ENCODE measurements at regions not wholly inside any gene's neighbourhood (a gene's known extent, or its start where the extent isn't known, plus 50 kb on each side); places are given as distances from the start of the nearest gene placed in this dataset.
"Not testable (repeated sequence)": the region's sequence is repeated elsewhere in the genome, so short reads cannot be mapped to it uniquely, and the experiment has no call there.

- DNase-seq (ENCODE audit: low spot score), result no peak
Measured at GRCh38 chr11:90764691-90765090, 541.8 kb upstream of the CHORDC1 start.

- DNase-seq (ENCODE audit: low spot score), result no peak
Measured at GRCh38 chr11:90757849-90758494, 535.1 kb upstream of the CHORDC1 start.

- no peak for DNase-seq (ENCODE audit: low spot score)
Measured at GRCh38 chr11:90756617-90757016, 533.8 kb upstream of the CHORDC1 start.

GRCh38 chr11:90753546-90753945 lies 530.7 kb upstream of the CHORDC1 start:
- no peak for DNase-seq (ENCODE audit: low spot score)

GRCh38 chr11:90747057-90747456 lies 524.2 kb upstream of the CHORDC1 start:
- DNase-seq (ENCODE audit: low spot score), result no peak

- DNase-seq (ENCODE audit: low spot score), result no peak
Measured at GRCh38 chr11:90744169-90744568, 521.3 kb upstream of the CHORDC1 start.

- DNase-seq (ENCODE audit: low spot score), result no peak
Measured at GRCh38 chr11:90738799-90739198, 516.0 kb upstream of the CHORDC1 start.

GRCh38 chr11:90737444-90738050 lies 514.7 kb upstream of the CHORDC1 start:
- no peak for DNase-seq (ENCODE audit: low spot score)

- no peak for DNase-seq (ENCODE audit: low spot score)
Measured at GRCh38 chr11:90732486-90732885, 509.6 kb upstream of the CHORDC1 start.

- no peak for DNase-seq (ENCODE audit: low spot score)
Measured at GRCh38 chr11:90723475-90723874, 500.6 kb upstream of the CHORDC1 start.

GRCh38 chr11:90722552-90723190 lies 499.8 kb upstream of the CHORDC1 start:
- DNase-seq (ENCODE audit: low spot score), result no peak

- DNase-seq (ENCODE audit: low spot score), result no peak
Measured at GRCh38 chr11:90717522-90717921, 494.7 kb upstream of the CHORDC1 start.

- no peak for DNase-seq (ENCODE audit: low spot score)
Measured at GRCh38 chr11:90705661-90706060, 482.8 kb upstream of the CHORDC1 start.

- DNase-seq (ENCODE audit: low spot score), result no peak
Measured at GRCh38 chr11:90704510-90704909, 481.7 kb upstream of the CHORDC1 start.

- no peak for DNase-seq (ENCODE audit: low spot score)
Measured at GRCh38 chr11:90701716-90702115, 478.9 kb upstream of the CHORDC1 start.

- DNase-seq (ENCODE audit: low spot score), result no peak
Measured at GRCh38 chr11:90700789-90701439, 478.1 kb upstream of the CHORDC1 start.

- DNase-seq (ENCODE audit: low spot score), result no peak
Measured at GRCh38 chr11:90699791-90700400, 477.0 kb upstream of the CHORDC1 start.

GRCh38 chr11:90698238-90698637 lies 475.4 kb upstream of the CHORDC1 start:
- no peak for DNase-seq (ENCODE audit: low spot score)

GRCh38 chr11:90675496-90675895 lies 452.6 kb upstream of the CHORDC1 start:
- not testable (repeated sequence) for DNase-seq (ENCODE audit: low spot score)

- no peak for DNase-seq (ENCODE audit: low spot score)
Measured at GRCh38 chr11:90669094-90669493, 446.2 kb upstream of the CHORDC1 start.

- DNase-seq (ENCODE audit: low spot score), result no peak
Measured at GRCh38 chr11:90668502-90668901, 445.7 kb upstream of the CHORDC1 start.

- no peak for DNase-seq (ENCODE audit: low spot score)
Measured at GRCh38 chr11:90661233-90661632, 438.4 kb upstream of the CHORDC1 start.

- DNase-seq (ENCODE audit: low spot score), result no peak
Measured at GRCh38 chr11:90656171-90656570, 433.3 kb upstream of the CHORDC1 start.

Measured in cerebellar cortex (tissue), 1 donor.